Skeletal muscle tissue (tissue), 3 donors: ENCODE measurements at regions not wholly inside any gene's neighbourhood (a gene's known extent, or its start where the extent isn't known, plus 50 kb on each side); places are given as distances from the start of the nearest gene placed in this dataset.
"Not testable (repeated sequence)": the region's sequence is repeated elsewhere in the genome, so short reads cannot be mapped to it uniquely, and the experiment has no call there.

ENCODE experiments used
- H3K27ac ChIP-seq: one replicate; pipeline ENCODE4 v1.7.0; 2013; ENCODE audit warnings: mild to moderate bottlenecking, low read depth, low read length, inconsistent platforms
- H3K27me3 ChIP-seq, 3 donors: one replicate each; pipeline ENCODE4 v1.7.0; 2013; ENCODE audit warnings: low read length in 3 of 3; ENCODE audit not compliant: control insufficient read depth in 3 of 3, insufficient read depth in 3 of 3
- H3K36me3 ChIP-seq, 3 donors: one replicate each; pipeline ENCODE4 v1.7.0; 2013; ENCODE audit warnings: low read length in 3 of 3; ENCODE audit not compliant: control insufficient read depth in 3 of 3, insufficient read depth in 3 of 3
- H3K4me1 ChIP-seq, 3 donors: one replicate each; pipeline ENCODE4 v1.7.0; 2013; ENCODE audit warnings: low read length in 3 of 3, mild to moderate bottlenecking in 3 of 3; ENCODE audit not compliant: control insufficient read depth in 3 of 3, insufficient read depth in 3 of 3
- H3K4me3 ChIP-seq, 3 donors: one replicate each; pipeline ENCODE4 v1.7.0; 2013; ENCODE audit warnings: low read length in 3 of 3
- H3K9ac ChIP-seq, 3 donors: one replicate each; pipeline ENCODE4 v1.7.0; 2013; ENCODE audit warnings: low read length in 3 of 3, mild to moderate bottlenecking in 3 of 3, moderate library complexity in 2 of 3, low read depth in 1 of 3
- H3K9me3 ChIP-seq, 3 donors: one replicate each; pipeline ENCODE4 v1.7.0; 2013; ENCODE audit warnings: low read length in 3 of 3; ENCODE audit not compliant: control insufficient read depth in 3 of 3
- donor health status: Osteomylitis.

GRCh38 chr3:4204776-4205175 lies 98.4 kb upstream of the SETMAR start:
- H3K36me3 ChIP-seq, H3K4me1 ChIP-seq, H3K9me3 ChIP-seq, H3K9ac ChIP-seq, H3K4me3 ChIP-seq, H3K27me3 ChIP-seq, H3K27ac ChIP-seq: not testable (repeated sequence)

GRCh38 chr3:4207672-4208071 lies 95.5 kb upstream of the SETMAR start:
- H3K9me3 ChIP-seq = no peaks in the 10 kb centered on the region
- no peaks in the 10 kb centered on the region for H3K27me3 ChIP-seq
- no peak overlapping the region for H3K4me3 ChIP-seq
- H3K9ac ChIP-seq = no peak overlapping the region
- no peaks in the 10 kb centered on the region for H3K36me3 ChIP-seq
- H3K27ac ChIP-seq = no peak overlapping the region
- no peaks in the 10 kb centered on the region for H3K4me1 ChIP-seq

- Histone ChIP-seq H3K27ac (no peak overlapping the region), H3K9me3 (no peaks in the 10 kb centered on the region), H3K9ac (no peak overlapping the region), H3K4me1 (no peaks in the 10 kb centered on the region), H3K27me3 (no peaks in the 10 kb centered on the region), H3K36me3 (no peaks in the 10 kb centered on the region), H3K4me3 (no peak overlapping the region)
Measured at GRCh38 chr3:4208556-4208955, 94.6 kb upstream of the SETMAR start.

- no peaks in the 10 kb centered on the region for H3K36me3 ChIP-seq
- H3K27ac ChIP-seq = no peak overlapping the region
- H3K4me3 ChIP-seq = no peak overlapping the region
- H3K9me3 ChIP-seq = no peaks in the 10 kb centered on the region
- H3K4me1 ChIP-seq = no peaks in the 10 kb centered on the region
- no peaks in the 10 kb centered on the region for H3K27me3 ChIP-seq
- H3K9ac ChIP-seq = no peak overlapping the region
Measured at GRCh38 chr3:4211610-4212009, 91.6 kb upstream of the SETMAR start.

- not testable (repeated sequence) for H3K27ac ChIP-seq
Measured at GRCh38 chr3:4213420-4213819, 89.7 kb upstream of the SETMAR start.

GRCh38 chr3:4216974-4217373 lies 86.2 kb upstream of the SETMAR start:
- not testable (repeated sequence) for H3K27ac ChIP-seq, H3K9me3 ChIP-seq, H3K27me3 ChIP-seq, H3K9ac ChIP-seq, H3K4me1 ChIP-seq, H3K4me3 ChIP-seq, H3K36me3 ChIP-seq

More at GRCh38 chr3:4213420-4213819, 89.7 kb upstream of the SETMAR start:
- H3K9me3 ChIP-seq, H3K4me1 ChIP-seq, H3K4me3 ChIP-seq, H3K9ac ChIP-seq, H3K27me3 ChIP-seq, H3K36me3 ChIP-seq: not testable (repeated sequence)

- H3K27me3 ChIP-seq = no peaks in the 10 kb centered on the region
- H3K9me3 ChIP-seq = no peaks in the 10 kb centered on the region
- H3K27ac ChIP-seq = no peak overlapping the region
- H3K4me1 ChIP-seq = peaks cover 0 to 6% (median 0%) of the 10 kb centered on the region in 3 donors
- H3K4me3 ChIP-seq = no peak overlapping the region
- H3K9ac ChIP-seq = no peak overlapping the region
- H3K36me3 ChIP-seq = no peaks in the 10 kb centered on the region
Measured at GRCh38 chr3:4218456-4219226, 84.5 kb upstream of the SETMAR start.

DNA sequence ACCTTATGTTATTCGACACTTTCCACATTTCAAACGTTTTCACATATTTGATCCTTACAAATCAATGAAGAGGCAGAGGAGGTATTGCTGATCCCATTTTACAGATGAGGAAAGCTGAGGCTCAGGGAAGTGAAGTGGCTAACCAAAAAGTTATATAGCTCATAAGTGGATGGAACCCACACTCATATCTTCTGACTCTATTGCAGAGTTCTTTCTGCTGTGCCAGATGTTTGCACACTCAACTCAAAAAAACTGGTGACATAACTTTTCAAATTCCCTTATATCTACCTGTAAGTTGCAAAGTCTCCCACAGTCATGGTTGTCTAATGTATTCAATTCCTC lies 84.0 kb upstream of the SETMAR start:
- no peak overlapping the region for H3K27ac ChIP-seq
- H3K27me3 ChIP-seq = no peaks in the 10 kb centered on the region
- no peaks in the 10 kb centered on the region for H3K9me3 ChIP-seq
- no peak overlapping the region for H3K4me3 ChIP-seq
- no peaks in the 10 kb centered on the region for H3K36me3 ChIP-seq
- no peak overlapping the region for H3K9ac ChIP-seq
- H3K4me1 ChIP-seq = peaks cover 0 to 6% (median 0%) of the 10 kb centered on the region in 3 donors

GRCh38 chr3:4220065-4220464 lies 83.1 kb upstream of the SETMAR start:
- H3K27ac ChIP-seq = no peak overlapping the region
- peaks cover 0 to 6% (median 0%) of the 10 kb centered on the region in 3 donors for H3K4me1 ChIP-seq
- H3K36me3 ChIP-seq = no peaks in the 10 kb centered on the region
- H3K4me3 ChIP-seq = no peak overlapping the region
- H3K27me3 ChIP-seq = no peaks in the 10 kb centered on the region
- no peak overlapping the region for H3K9ac ChIP-seq
- H3K9me3 ChIP-seq = no peaks in the 10 kb centered on the region

- H3K9me3 ChIP-seq = no peaks in the 10 kb centered on the region
- peaks cover 0 to 6% (median 0%) of the 10 kb centered on the region in 3 donors for H3K4me1 ChIP-seq
- H3K4me3 ChIP-seq = no peak overlapping the region
- H3K27ac ChIP-seq = no peak overlapping the region
- no peaks in the 10 kb centered on the region for H3K27me3 ChIP-seq
- H3K9ac ChIP-seq = no peak overlapping the region
- H3K36me3 ChIP-seq = no peaks in the 10 kb centered on the region
Measured at GRCh38 chr3:4222574-4223175, 80.5 kb upstream of the SETMAR start.
